GM23338 (cell line): ENCODE measurements at regions not wholly inside any gene's neighbourhood (a gene's known extent, or its start where the extent isn't known, plus 50 kb on each side); places are given as distances from the start of the nearest gene placed in this dataset.

Experiments
- ATAC-seq: fragments of 200-7000 bp; cut with Tn5 transposase; 3 replicates; pipeline ENCODE4 v1.9.1; 2020
- DNase-seq: peaks from one replicate; pipeline ENCODE4 v3.0.0-alpha.2; 2015; ENCODE audit warnings: low spot score
- H2AFZ ChIP-seq: fragments of 200-600 bp; sonication (generic); 2 replicates; pipeline ENCODE4 v1.8.0; 2016; ENCODE audit warnings: antibody characterized with exemption, mild to moderate bottlenecking, moderate library complexity
- H3F3A ChIP-seq: fragments of 200-600 bp; sonication (generic); replicated peaks from 2 replicates; pipeline ENCODE4 v1.8.0; 2017; ENCODE audit warnings: antibody characterized with exemption, mixed run types, low read depth
- H3K27ac ChIP-seq: fragments of 200-600 bp; sonication (generic); 2 replicates; pipeline ENCODE4 v1.6.1; 2016; ENCODE audit warnings: low read depth
- H3K27me3 ChIP-seq: fragments of 200-600 bp; sonication (generic); 2 replicates; pipeline ENCODE4 v1.8.0; 2016; ENCODE audit warnings: mild to moderate bottlenecking, mixed run types, moderate library complexity; ENCODE audit not compliant: insufficient read depth
- H3K36me3 ChIP-seq: fragments of 200-600 bp; sonication (generic); 2 replicates; pipeline ENCODE4 v1.8.0; 2016; ENCODE audit warnings: mild to moderate bottlenecking; ENCODE audit not compliant: insufficient read depth
- H3K4me1 ChIP-seq: fragments of 200-600 bp; sonication (generic); 2 replicates; pipeline ENCODE4 v1.8.0; 2016; ENCODE audit warnings: mild to moderate bottlenecking, moderate library complexity; ENCODE audit not compliant: insufficient read depth
- H3K4me2 ChIP-seq: fragments of 200-600 bp; sonication (generic); 2 replicates; pipeline ENCODE4 v1.7.1; 2017; ENCODE audit warnings: mixed run types
- H3K4me3 ChIP-seq: fragments of 200-600 bp; sonication (generic); 2 replicates; pipeline ENCODE4 v1.6.1; 2016; ENCODE audit warnings: mixed run types
- H3K79me2 ChIP-seq: fragments of 200-600 bp; sonication (generic); replicated peaks from 2 replicates; pipeline ENCODE4 v1.8.0; 2017; ENCODE audit warnings: mild to moderate bottlenecking; ENCODE audit not compliant: insufficient read depth
- H3K9me2 ChIP-seq: fragments of 200-600 bp; sonication (generic); 2 replicates; pipeline ENCODE4 v1.8.0; 2017; ENCODE audit not compliant: insufficient read depth
- H4K20me1 ChIP-seq: fragments of 200-600 bp; sonication (generic); replicated peaks from 2 replicates; pipeline ENCODE4 v1.8.0; 2017; ENCODE audit warnings: mild to moderate bottlenecking; ENCODE audit not compliant: insufficient read depth
- H3K27ac Mint-ChIP-seq: 2 replicates; pipeline ENCODE4 v1.8.0; 2020; ENCODE audit warnings: inconsistent platforms, mild to moderate bottlenecking, moderate library complexity, mixed read lengths
- H3K27me3 Mint-ChIP-seq: 3 replicates; pipeline ENCODE4 v1.8.0; 2022; ENCODE audit warnings: low read depth, mild to moderate bottlenecking, moderate library complexity, mixed read lengths, inconsistent platforms; ENCODE audit not compliant: insufficient read depth, poor library complexity
- H3K36me3 Mint-ChIP-seq: 3 replicates; pipeline ENCODE4 v1.8.0; 2021; ENCODE audit warnings: low read depth, mild to moderate bottlenecking, inconsistent platforms, moderate library complexity, mixed read lengths
- H3K4me1 Mint-ChIP-seq: 3 replicates; pipeline ENCODE4 v1.8.0; 2020; ENCODE audit warnings: mild to moderate bottlenecking, inconsistent platforms, mixed read lengths
- H3K4me3 Mint-ChIP-seq: 3 replicates; pipeline ENCODE4 v1.8.0; 2021; ENCODE audit warnings: moderate library complexity, mild to moderate bottlenecking, inconsistent platforms, mixed read lengths
- H3K9me3 Mint-ChIP-seq: 3 replicates; pipeline ENCODE4 v1.8.0; 2020; ENCODE audit warnings: moderate library complexity, mild to moderate bottlenecking, inconsistent platforms, mixed read lengths
- CREB1 ChIP-seq: fragments of 250-450 bp; sonication (Bioruptor Pico); IDR thresholded peaks from 2 replicates; pipeline ENCODE4 v1.5.0; 2020; ENCODE audit warnings: low read depth, mild to moderate bottlenecking, moderate library complexity
- CTCF ChIP-seq, 2 experiments: fragments of 200-600 bp in 1 of 2; sonication (generic) in 1 of 2; conservative IDR thresholded peaks; 2 replicates each; pipeline versions ENCODE4 v1.5.1 to v1.6.1; 2016 to 2017; ENCODE audit warnings: antibody characterized with exemption in 2 of 2, low read depth in 2 of 2, mild to moderate bottlenecking in 2 of 2, moderate library complexity in 1 of 2
- EZH2 ChIP-seq: fragments of 200-600 bp; sonication (generic); IDR thresholded peaks from one replicate; pipeline ENCODE4 v1.8.0; 2017; ENCODE audit warnings: antibody characterized with exemption, mild to moderate bottlenecking, low read depth; ENCODE audit not compliant: unreplicated experiment
- JUNB ChIP-seq: IDR thresholded peaks from one replicate; pipeline ENCODE4 v1.6.1; 2016; ENCODE audit warnings: antibody characterized with exemption; ENCODE audit not compliant: unreplicated experiment
- ZNF114 ChIP-seq: fragments of 250-450 bp; sonication (Bioruptor Pico); IDR thresholded peaks from 2 replicates; pipeline ENCODE4 v1.5.0; 2020; ENCODE audit warnings: mild to moderate bottlenecking, moderate library complexity
- ZNF331 ChIP-seq: fragments of 250-450 bp; sonication (Bioruptor Pico); IDR thresholded peaks from 2 replicates; pipeline ENCODE4 v1.5.0; 2020; ENCODE audit warnings: low read depth, mild to moderate bottlenecking, moderate library complexity
- ZNF462 ChIP-seq: fragments of 250-450 bp; sonication (Bioruptor Pico); IDR thresholded peaks from 2 replicates; pipeline ENCODE4 v1.5.0; 2020; ENCODE audit warnings: mild to moderate bottlenecking, moderate library complexity

- no peak overlapping the region for H3K4me3 ChIP-seq
- peaks cover 6% of the 10 kb centered on the region; the same call in 2 of the 3 replicates for H3K36me3 Mint-ChIP-seq
- H2AFZ ChIP-seq, result no peak overlapping the region
- DNase-seq, result no peak
- no peaks in the 10 kb centered on the region for H3K4me1 Mint-ChIP-seq
- no peak for TF ChIP-seq ZNF114 (CRISPR knock-in tag)
- TF ChIP-seq CTCF (conservative IDR thresholded peaks at IDR 0.05; ENCODE audit: low read depth in 2 of 2), result no peak
- TF ChIP-seq ZNF331, result no peak
- TF ChIP-seq JUNB, result no peak
- TF ChIP-seq CREB1 (CRISPR knock-in tag), result no peak
- TF ChIP-seq EZH2, result no peak
- no peak for TF ChIP-seq ZNF462 (CRISPR knock-in tag)
- H3K27me3 ChIP-seq, result no peaks in the 10 kb centered on the region
- no peaks in the 10 kb centered on the region for H3F3A ChIP-seq
- no peak overlapping the region for H3K4me3 Mint-ChIP-seq
- H3K27ac Mint-ChIP-seq, result no peak overlapping the region
- no peaks in the 10 kb centered on the region for H4K20me1 ChIP-seq
- 0 out of 2 replicates have a peak, but pooled peaks cover 9% of the 10 kb centered on the region for H3K9me2 ChIP-seq
- no peak overlapping the region for H3K4me2 ChIP-seq
- no peak for ATAC-seq
- H3K36me3 ChIP-seq, result peaks cover 4% of the 10 kb centered on the region; the same call in 1 of the 2 replicates
- no peaks in the 10 kb centered on the region for H3K4me1 ChIP-seq
- peaks cover 17% of the 10 kb centered on the region for H3K9me3 Mint-ChIP-seq
- H3K27ac ChIP-seq, result no peak overlapping the region
- no peaks in the 10 kb centered on the region for H3K79me2 ChIP-seq
- peaks cover 2% of the 10 kb centered on the region for H3K27me3 Mint-ChIP-seq
Measured at GRCh38 chr4:35952751-35953150, 291.6 kb downstream of the ARAP2 start.
